D341Med (cell line): ENCODE measurements at regions not wholly inside any gene's neighbourhood (a gene's known extent, or its start where the extent isn't known, plus 50 kb on each side); places are given as distances from the start of the nearest gene placed in this dataset.
"Not testable (repeated sequence)": the region's sequence is repeated elsewhere in the genome, so short reads cannot be mapped to it uniquely, and the experiment has no call there.

Experiments used
- DNase-seq: peaks from one replicate; pipeline ENCODE4 v3.0.0; 2012; ENCODE audit warnings: low spot score

GRCh38 chr22:23500508-23501260, 79.4 kb downstream of the IGLL1 start:
- no peak for DNase-seq

GRCh38 chr22:23499845-23500500, 80.1 kb downstream of the IGLL1 start:
- DNase-seq: no peak

GRCh38 chr22:23498811-23499798, 81.0 kb downstream of the IGLL1 start:
- DNase-seq: no peak

- DNase-seq: not testable (repeated sequence)
These were observed 82.2 kb downstream of the IGLL1 start for GRCh38 chr22:23497889-23498288.

- DNase-seq: no peak
These were observed 82.8 kb downstream of the IGLL1 start for GRCh38 chr22:23497016-23497885.

GRCh38 chr22:23496445-23496833, 83.7 kb downstream of the IGLL1 start:
- DNase-seq: no peak

- DNase-seq: no peak
These were observed 84.3 kb downstream of the IGLL1 start for GRCh38 chr22:23495614-23496444.

GRCh38 chr22:23494930-23495266, 85.2 kb downstream of the IGLL1 start:
- no peak for DNase-seq

- DNase-seq: no peak
These were observed 94.6 kb downstream of the IGLL1 start for GRCh38 chr22:23485490-23485889.

- no peak for DNase-seq
These were observed 95.4 kb downstream of the IGLL1 start for GRCh38 chr22:23484651-23485050.

GRCh38 chr22:23481369-23481768, 98.7 kb downstream of the IGLL1 start:
- DNase-seq: no peak

GRCh38 chr22:23478175-23478574, 101.9 kb downstream of the IGLL1 start:
- DNase-seq: no peak

- DNase-seq: not testable (repeated sequence)
These were observed 105.6 kb downstream of the IGLL1 start for GRCh38 chr22:23474531-23474930.

- no peak for DNase-seq
These were observed 106.2 kb downstream of the IGLL1 start for GRCh38 chr22:23473901-23474300.

- not testable (repeated sequence) for DNase-seq
These were observed 107.7 kb downstream of the IGLL1 start for GRCh38 chr22:23472376-23472775.

- DNase-seq: no peak
These were observed 108.4 kb downstream of the IGLL1 start for GRCh38 chr22:23471698-23472097.

GRCh38 chr22:23470811-23471389, 109.2 kb downstream of the IGLL1 start:
- DNase-seq: no peak

GRCh38 chr22:23467721-23468294, 112.3 kb downstream of the IGLL1 start:
- DNase-seq: no peak

- DNase-seq: no peak
These were observed 113.7 kb downstream of the IGLL1 start for GRCh38 chr22:23466351-23466750.

GRCh38 chr22:23464796-23465195, 115.3 kb downstream of the IGLL1 start:
- DNase-seq: not testable (repeated sequence)
